IMR-90 (cell line): ENCODE measurements at regions not wholly inside any gene's neighbourhood (a gene's known extent, or its start where the extent isn't known, plus 50 kb on each side); places are given as distances from the start of the nearest gene placed in this dataset.

Source experiments
- ATAC-seq: fragments of 200-7000 bp; cut with Tn5 transposase; 2 replicates; pipeline ENCODE4 v1.9.1; 2020; ENCODE audit warnings: low read depth, mild to moderate bottlenecking, moderate library complexity
- BruUV-seq: library from RNA; stranded (reverse); fragments of 400-500 nt; replicated peaks from 2 replicates; lab custom pipeline; 2021; lab: Mats Ljungman, UMichigan
- CTCF ChIA-PET: fragments of 300-600 bp; formaldehyde crosslinking; extraction: SDS; loops from one replicate; lab custom pipeline; 2021; ENCODE audit warnings: antibody characterized with exemption; lab: Yijun Ruan, JAX
- POLR2A ChIA-PET: fragments of 300-600 bp; sonication (Branson Sonifier 250); formaldehyde crosslinking; loops from one replicate; lab custom pipeline; 2022; ENCODE audit warnings: antibody characterized with exemption; ENCODE audit not compliant: unreplicated experiment; lab: Charles Lee
- DNase-seq: peaks from one replicate; pipeline ENCODE4 v3.0.0; 2013
- H2AFZ ChIP-seq: replicated peaks from 2 replicates; pipeline ENCODE3; 2013; ENCODE audit warnings: low read length, mild to moderate bottlenecking; ENCODE audit not compliant: poor library complexity
- H2AK5ac ChIP-seq: 2 replicates; pipeline ENCODE4 v1.6.1; 2013; ENCODE audit warnings: low read depth, low read length, inconsistent platforms
- H2AK9ac ChIP-seq: replicated peaks from 2 replicates; pipeline ENCODE3; 2013; ENCODE audit warnings: mild to moderate bottlenecking, low read depth, low read length, moderate library complexity; ENCODE audit not compliant: poor library complexity
- H2BK120ac ChIP-seq: 2 replicates; pipeline ENCODE4 v1.6.1; 2013; ENCODE audit warnings: low read depth, low read length, inconsistent platforms
- H2BK15ac ChIP-seq: 3 replicates; pipeline ENCODE4 v1.6.1; 2013; ENCODE audit warnings: low read depth, low read length, inconsistent platforms
- H2BK20ac ChIP-seq: 2 replicates; pipeline ENCODE4 v1.6.1; 2013; ENCODE audit warnings: low read depth, mild to moderate bottlenecking, inconsistent platforms, low read length, moderate library complexity
- H2BK5ac ChIP-seq: 2 replicates; pipeline ENCODE4 v1.6.1; 2013; ENCODE audit warnings: mild to moderate bottlenecking, low read depth, low read length, inconsistent platforms; ENCODE audit not compliant: poor library complexity, severe bottlenecking
- H3K14ac ChIP-seq: replicated peaks from 2 replicates; pipeline ENCODE4 v1.6.1; 2013; ENCODE audit warnings: low read depth, low read length, inconsistent platforms
- H3K18ac ChIP-seq: 2 replicates; pipeline ENCODE4 v1.6.1; 2013; ENCODE audit warnings: low read depth, low read length, control low read depth
- H3K23ac ChIP-seq: 2 replicates; pipeline ENCODE4 v1.6.1; 2013; ENCODE audit warnings: low read depth, low read length, inconsistent platforms
- H3K27ac ChIP-seq: 2 replicates; pipeline ENCODE4 v1.5.1; 2013; ENCODE audit warnings: mild to moderate bottlenecking, control low read depth, low read length; ENCODE audit not compliant: insufficient read depth
- H3K27me3 ChIP-seq: 2 replicates; pipeline ENCODE4 v1.6.1; 2013; ENCODE audit warnings: low read length; ENCODE audit not compliant: control insufficient read depth, insufficient read depth
- H3K36me3 ChIP-seq: 2 replicates; pipeline ENCODE4 v1.6.1; 2013; ENCODE audit warnings: low read length, mixed read lengths; ENCODE audit not compliant: control insufficient read depth, insufficient read depth
- H3K4ac ChIP-seq: 2 replicates; pipeline ENCODE4 v1.6.1; 2013; ENCODE audit warnings: low read depth, low read length, inconsistent platforms
- H3K4me1 ChIP-seq: 2 replicates; pipeline ENCODE4 v1.6.1; 2013; ENCODE audit warnings: low read length, mixed read lengths; ENCODE audit not compliant: control insufficient read depth, insufficient read depth
- H3K4me2 ChIP-seq: 2 replicates; pipeline ENCODE4 v1.6.1; 2013; ENCODE audit warnings: low read depth, mild to moderate bottlenecking, control low read depth, low read length, moderate library complexity
- H3K4me3 ChIP-seq: 2 replicates; pipeline ENCODE4 v1.5.1; 2013; ENCODE audit warnings: low read depth, mild to moderate bottlenecking, control low read depth, low read length, moderate library complexity; ENCODE audit not compliant: insufficient read depth
- H3K56ac ChIP-seq: 2 replicates; pipeline ENCODE4 v1.6.1; 2013; ENCODE audit warnings: low read length, inconsistent platforms; ENCODE audit not compliant: insufficient read depth; ENCODE audit errors: extremely low read depth
- H3K79me1 ChIP-seq, 2 experiments: 2 replicates each; pipeline ENCODE4 v1.6.1; 2013; ENCODE audit warnings: low read length in 2 of 2, inconsistent platforms in 1 of 2, low read depth in 1 of 2
- H3K9ac ChIP-seq: 2 replicates; pipeline ENCODE4 v1.6.1; 2013; ENCODE audit warnings: low read depth, low read length, control low read depth
- H3K9me1 ChIP-seq: 2 replicates; pipeline ENCODE4 v1.6.1; 2013; ENCODE audit warnings: low read length, inconsistent platforms; ENCODE audit not compliant: insufficient read depth
- H3K9me3 ChIP-seq: 2 replicates; pipeline ENCODE4 v1.6.1; 2013; ENCODE audit warnings: low read length; ENCODE audit not compliant: control insufficient read depth, insufficient read depth
- H4K20me1 ChIP-seq: 2 replicates; pipeline ENCODE4 v1.6.1; 2013; ENCODE audit warnings: low read length, inconsistent platforms; ENCODE audit not compliant: insufficient read depth
- H4K5ac ChIP-seq: 2 replicates; pipeline ENCODE4 v1.6.1; 2013; ENCODE audit warnings: mild to moderate bottlenecking, low read depth, low read length, control low read depth
- H4K8ac ChIP-seq, 2 experiments: 2 replicates each; pipeline ENCODE4 v1.6.1; 2013; ENCODE audit warnings: low read depth in 2 of 2, low read length in 2 of 2, control low read depth in 1 of 2, inconsistent platforms in 1 of 2
- H4K91ac ChIP-seq: 2 replicates; pipeline ENCODE4 v1.6.1; 2013; ENCODE audit warnings: low read depth, low read length, inconsistent platforms; ENCODE audit not compliant: insufficient read depth
- BHLHE40 ChIP-seq: fragments of 150-350 bp; IDR thresholded peaks from 2 replicates; pipeline ENCODE4 v1.6.1; 2016; ENCODE audit warnings: mild to moderate bottlenecking, low read depth, low read length
- CEBPB ChIP-seq: IDR thresholded peaks from 2 replicates; pipeline ENCODE4 v1.6.1; 2012; ENCODE audit warnings: low read depth, low read length, improper control_type of control experiment
- CHD1 ChIP-seq: IDR thresholded peaks from 2 replicates; pipeline ENCODE4 v1.6.1; 2012; ENCODE audit warnings: low read depth, low read length, improper control_type of control experiment
- FOS ChIP-seq: fragments of 150-350 bp; IDR thresholded peaks from 2 replicates; pipeline ENCODE4 v1.6.1; 2016; ENCODE audit warnings: low read depth, low read length
- MAFK ChIP-seq: IDR thresholded peaks from 2 replicates; pipeline ENCODE4 v1.6.1; 2012; ENCODE audit warnings: low read depth, low read length, improper control_type of control experiment
- NFE2L2 ChIP-seq: fragments of 150-350 bp; IDR thresholded peaks from 2 replicates; pipeline ENCODE4 v1.6.1; 2016; ENCODE audit warnings: low read depth, mild to moderate bottlenecking, low read length
- POLR2A ChIP-seq: IDR thresholded peaks from 2 replicates; pipeline ENCODE4 v1.6.1; 2012; ENCODE audit warnings: mild to moderate bottlenecking, low read depth, low read length
- RAD21 ChIP-seq: IDR thresholded peaks from 2 replicates; pipeline ENCODE4 v1.6.1; 2012; ENCODE audit warnings: low read length, improper control_type of control experiment
- RCOR1 ChIP-seq: IDR thresholded peaks from 2 replicates; pipeline ENCODE4 v1.6.1; 2012; ENCODE audit warnings: mild to moderate bottlenecking, low read length, improper control_type of control experiment; ENCODE audit not compliant: insufficient replicate concordance
- RFX5 ChIP-seq: IDR thresholded peaks from 2 replicates; pipeline ENCODE4 v1.8.0; 2012; ENCODE audit warnings: low read depth, mild to moderate bottlenecking, low read length, moderate library complexity
- SMC3 ChIP-seq: fragments of 150-350 bp; IDR thresholded peaks from 2 replicates; pipeline ENCODE4 v1.6.1; 2016; ENCODE audit warnings: low read depth, mild to moderate bottlenecking, antibody characterized with exemption, low read length, moderate library complexity
- WGBS, 2 experiments: methylation state at CpG; one replicate each; pipeline versions ENCODE4 v1.1.5 to v1.1.7; 2013; ENCODE audit warnings: missing lambda C conversion rate in 2 of 2; ENCODE audit not compliant: insufficient read length in 1 of 2; ENCODE audit errors: extremely low coverage in 2 of 2; 5-methylcytosine and 5-hydroxymethylcytosine counted together
- dilution Hi-C: fragments of 300-500 bp; cut with HindIII; formaldehyde crosslinking; loops from one replicate; pipeline ENCODE4 v1.14.3; 2018; ENCODE audit warnings: low sequenced_read_pairs; ENCODE audit not compliant: unreplicated experiment
- in situ Hi-C: fragments of 300-500 bp; cut with MboI; formaldehyde crosslinking; loops from 3 replicates; pipeline ENCODE4 v1.14.3; 2019; ENCODE audit warnings: low sequenced_read_pairs, inconsistent platforms, mixed read lengths
- intact Hi-C: fragments of 100-400 bp; cut with micrococcal nuclease; formaldehyde crosslinking; loops from 2 replicates; pipeline ENCODE4 v1.10.0; 2022
- TF ChIP-seq, protein P1 (sequence below): fragments of 150-350 bp; IDR thresholded peaks from 2 replicates; pipeline ENCODE4 v1.6.1; 2016; ENCODE audit warnings: low read depth, mild to moderate bottlenecking, low read length, moderate library complexity, borderline replicate concordance
- TF ChIP-seq, protein P2 (sequence below): conservative IDR thresholded peaks from 2 replicates; pipeline ENCODE4 v1.5.1; 2012; ENCODE audit warnings: mild to moderate bottlenecking, low read depth, low read length, improper control_type of control experiment
- TF ChIP-seq, protein P3 (sequence below): fragments of 150-350 bp; IDR thresholded peaks from 2 replicates; pipeline ENCODE4 v1.6.1; 2017; ENCODE audit warnings: mild to moderate bottlenecking, antibody characterized with exemption, low read length, low read depth

DNA sequence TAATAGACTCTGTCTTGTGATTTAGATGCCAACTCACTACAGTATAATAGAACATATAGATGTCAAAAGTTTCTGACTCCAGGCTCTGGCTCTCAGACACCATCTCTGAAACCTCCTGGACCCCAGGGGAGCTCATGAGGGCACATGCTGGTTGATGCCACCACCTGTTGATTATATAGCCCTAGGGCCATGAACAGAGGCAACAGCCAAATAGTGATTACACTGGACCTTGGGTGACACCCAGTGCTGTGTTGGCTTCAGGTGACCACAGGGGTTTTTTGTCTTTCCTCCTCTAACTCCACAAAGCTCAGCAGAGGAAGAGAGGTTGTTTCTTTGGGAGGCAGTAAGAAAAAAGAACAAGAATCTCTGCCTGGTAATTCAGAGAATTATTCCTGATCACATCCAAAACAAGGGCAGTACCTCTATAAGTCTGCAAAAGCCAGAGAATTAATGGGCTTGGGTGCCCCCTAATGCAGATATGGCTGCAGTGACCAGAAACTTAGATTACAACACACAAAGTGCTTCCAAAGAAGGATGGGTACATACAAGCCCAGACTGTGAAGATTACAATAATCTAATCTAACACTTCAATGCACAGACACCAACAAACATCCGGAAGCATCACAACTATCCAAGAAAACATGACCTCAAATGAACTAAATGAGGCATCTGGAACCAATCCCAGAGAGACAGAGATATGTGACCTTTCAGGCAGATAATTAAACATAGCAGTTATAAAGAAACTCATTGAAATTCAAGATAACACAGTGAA is 1920.6 kb downstream of the ARAP2 start:
- no peak overlapping the region for H2AK9ac ChIP-seq
- no peaks in the 10 kb centered on the region for H4K20me1 ChIP-seq
- H3K4me1 ChIP-seq: no peaks in the 10 kb centered on the region
- no peaks in the 10 kb centered on the region for H3K27me3 ChIP-seq
- no peak overlapping the region for H3K4ac ChIP-seq
- no peak overlapping the region for H3K4me3 ChIP-seq
- intact Hi-C loops (no loop called here), dilution Hi-C loops (no loop called here), in situ Hi-C loops (no loop called here)
- H3K27ac ChIP-seq: no peak overlapping the region
- no peak overlapping the region for H4K5ac ChIP-seq
- H2BK120ac ChIP-seq: no peak overlapping the region
- ATAC-seq: 0 out of 2 replicates have a peak, but pooled peaks have one; percentile 24
- no peak overlapping the region for H3K4me2 ChIP-seq
- no CpG with 5 or more reads among the region's 1 CpG for WGBS, 2 experiments
- H2AFZ ChIP-seq: no peak overlapping the region
- H3K14ac ChIP-seq: no peak overlapping the region
- no peak overlapping the region for H2BK5ac ChIP-seq
- no peak overlapping the region for H2BK15ac ChIP-seq
- H4K91ac ChIP-seq: no peak overlapping the region
- peak; percentile 1 for DNase-seq
- TF ChIP-seq RFX5 (no peak), CEBPB (no peak), FOS (no peak), BHLHE40 (no peak), RCOR1 (no peak), RAD21 (peak; percentile 39), SMC3 (no peak), CHD1 (no peak), POLR2A (no peak), MAFK (no peak), NFE2L2 (no peak)
- TF ChIP-seq, protein P1, sequence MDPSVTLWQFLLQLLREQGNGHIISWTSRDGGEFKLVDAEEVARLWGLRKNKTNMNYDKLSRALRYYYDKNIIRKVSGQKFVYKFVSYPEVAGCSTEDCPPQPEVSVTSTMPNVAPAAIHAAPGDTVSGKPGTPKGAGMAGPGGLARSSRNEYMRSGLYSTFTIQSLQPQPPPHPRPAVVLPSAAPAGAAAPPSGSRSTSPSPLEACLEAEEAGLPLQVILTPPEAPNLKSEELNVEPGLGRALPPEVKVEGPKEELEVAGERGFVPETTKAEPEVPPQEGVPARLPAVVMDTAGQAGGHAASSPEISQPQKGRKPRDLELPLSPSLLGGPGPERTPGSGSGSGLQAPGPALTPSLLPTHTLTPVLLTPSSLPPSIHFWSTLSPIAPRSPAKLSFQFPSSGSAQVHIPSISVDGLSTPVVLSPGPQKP: no peak
- TF ChIP-seq, protein P2, sequence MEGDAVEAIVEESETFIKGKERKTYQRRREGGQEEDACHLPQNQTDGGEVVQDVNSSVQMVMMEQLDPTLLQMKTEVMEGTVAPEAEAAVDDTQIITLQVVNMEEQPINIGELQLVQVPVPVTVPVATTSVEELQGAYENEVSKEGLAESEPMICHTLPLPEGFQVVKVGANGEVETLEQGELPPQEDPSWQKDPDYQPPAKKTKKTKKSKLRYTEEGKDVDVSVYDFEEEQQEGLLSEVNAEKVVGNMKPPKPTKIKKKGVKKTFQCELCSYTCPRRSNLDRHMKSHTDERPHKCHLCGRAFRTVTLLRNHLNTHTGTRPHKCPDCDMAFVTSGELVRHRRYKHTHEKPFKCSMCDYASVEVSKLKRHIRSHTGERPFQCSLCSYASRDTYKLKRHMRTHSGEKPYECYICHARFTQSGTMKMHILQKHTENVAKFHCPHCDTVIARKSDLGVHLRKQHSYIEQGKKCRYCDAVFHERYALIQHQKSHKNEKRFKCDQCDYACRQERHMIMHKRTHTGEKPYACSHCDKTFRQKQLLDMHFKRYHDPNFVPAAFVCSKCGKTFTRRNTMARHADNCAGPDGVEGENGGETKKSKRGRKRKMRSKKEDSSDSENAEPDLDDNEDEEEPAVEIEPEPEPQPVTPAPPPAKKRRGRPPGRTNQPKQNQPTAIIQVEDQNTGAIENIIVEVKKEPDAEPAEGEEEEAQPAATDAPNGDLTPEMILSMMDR: peak; percentile 33; the same call in 1 of the 2 replicates
- TF ChIP-seq, protein P3, sequence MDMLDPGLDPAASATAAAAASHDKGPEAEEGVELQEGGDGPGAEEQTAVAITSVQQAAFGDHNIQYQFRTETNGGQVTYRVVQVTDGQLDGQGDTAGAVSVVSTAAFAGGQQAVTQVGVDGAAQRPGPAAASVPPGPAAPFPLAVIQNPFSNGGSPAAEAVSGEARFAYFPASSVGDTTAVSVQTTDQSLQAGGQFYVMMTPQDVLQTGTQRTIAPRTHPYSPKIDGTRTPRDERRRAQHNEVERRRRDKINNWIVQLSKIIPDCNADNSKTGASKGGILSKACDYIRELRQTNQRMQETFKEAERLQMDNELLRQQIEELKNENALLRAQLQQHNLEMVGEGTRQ: no peak
- no peak overlapping the region for H3K23ac ChIP-seq
- H3K9ac ChIP-seq: no peak overlapping the region
- no peak overlapping the region for H2BK20ac ChIP-seq
- H3K9me3 ChIP-seq: no peaks in the 10 kb centered on the region
- no peak overlapping the region for H4K8ac ChIP-seq
- no peak overlapping the region for H3K18ac ChIP-seq
- no TSS peak for BruUV-seq
- no peak overlapping the region for H2AK5ac ChIP-seq
- ChIA-PET POLR2A (no interaction called here), CTCF (no interaction called here)
- no peak overlapping the region for H3K56ac ChIP-seq
- no peaks in the 10 kb centered on the region for H3K79me1 ChIP-seq
- H3K9me1 ChIP-seq: no peaks in the 10 kb centered on the region
- no peaks in the 10 kb centered on the region for H3K36me3 ChIP-seq
